ENCODE measurements at regions not wholly inside any gene's neighbourhood (a gene's known extent, or its start where the extent isn't known, plus 50 kb on each side); places are given as distances from the start of the nearest gene placed in this dataset.

- no peak for TF ChIP-seq POLR2AphosphoS5 (IDR thresholded peaks at IDR 0.05; ENCODE audit: low read depth, low read length)
- TF ChIP-seq, protein P1, sequence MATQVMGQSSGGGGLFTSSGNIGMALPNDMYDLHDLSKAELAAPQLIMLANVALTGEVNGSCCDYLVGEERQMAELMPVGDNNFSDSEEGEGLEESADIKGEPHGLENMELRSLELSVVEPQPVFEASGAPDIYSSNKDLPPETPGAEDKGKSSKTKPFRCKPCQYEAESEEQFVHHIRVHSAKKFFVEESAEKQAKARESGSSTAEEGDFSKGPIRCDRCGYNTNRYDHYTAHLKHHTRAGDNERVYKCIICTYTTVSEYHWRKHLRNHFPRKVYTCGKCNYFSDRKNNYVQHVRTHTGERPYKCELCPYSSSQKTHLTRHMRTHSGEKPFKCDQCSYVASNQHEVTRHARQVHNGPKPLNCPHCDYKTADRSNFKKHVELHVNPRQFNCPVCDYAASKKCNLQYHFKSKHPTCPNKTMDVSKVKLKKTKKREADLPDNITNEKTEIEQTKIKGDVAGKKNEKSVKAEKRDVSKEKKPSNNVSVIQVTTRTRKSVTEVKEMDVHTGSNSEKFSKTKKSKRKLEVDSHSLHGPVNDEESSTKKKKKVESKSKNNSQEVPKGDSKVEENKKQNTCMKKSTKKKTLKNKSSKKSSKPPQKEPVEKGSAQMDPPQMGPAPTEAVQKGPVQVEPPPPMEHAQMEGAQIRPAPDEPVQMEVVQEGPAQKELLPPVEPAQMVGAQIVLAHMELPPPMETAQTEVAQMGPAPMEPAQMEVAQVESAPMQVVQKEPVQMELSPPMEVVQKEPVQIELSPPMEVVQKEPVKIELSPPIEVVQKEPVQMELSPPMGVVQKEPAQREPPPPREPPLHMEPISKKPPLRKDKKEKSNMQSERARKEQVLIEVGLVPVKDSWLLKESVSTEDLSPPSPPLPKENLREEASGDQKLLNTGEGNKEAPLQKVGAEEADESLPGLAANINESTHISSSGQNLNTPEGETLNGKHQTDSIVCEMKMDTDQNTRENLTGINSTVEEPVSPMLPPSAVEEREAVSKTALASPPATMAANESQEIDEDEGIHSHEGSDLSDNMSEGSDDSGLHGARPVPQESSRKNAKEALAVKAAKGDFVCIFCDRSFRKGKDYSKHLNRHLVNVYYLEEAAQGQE (IDR thresholded peaks at IDR 0.05; ENCODE audit: insufficient read depth in 1 of 2, low read depth in 2 of 2, low read length in 1 of 2) = no peak
- no peak for TF ChIP-seq CTCF (IDR thresholded peaks at IDR 0.05)
Observed at GRCh38 chr5:82374637-82375036, 96.5 kb upstream of the RPS23 start.
